ENCODE measurements at regions not wholly inside any gene's neighbourhood (a gene's known extent, or its start where the extent isn't known, plus 50 kb on each side); places are given as distances from the start of the nearest gene placed in this dataset. TPM values are rescaled to one million over a fixed set of nuclear protein-coding genes. Genes with fewer than 3 reads are reported as not detected.

Small RNA genes lying in the stretch of these regions (small RNA-seq; reads per million reads assigned to genes)
- gene AL117339.3 (ENCODE audit: insufficient read length, low read depth), result not detected
- not detected for gene RNU6-1118P (ENCODE audit: insufficient read length, low read depth)

Data from AG04450 (cell line).